ENCODE measurements at regions not wholly inside any gene's neighbourhood (a gene's known extent, or its start where the extent isn't known, plus 50 kb on each side); places are given as distances from the start of the nearest gene placed in this dataset.

- no peak for TF ChIP-seq ZFX (IDR thresholded peaks at IDR 0.05; ENCODE audit: borderline replicate concordance)
- no peak for TF ChIP-seq CTCF (IDR thresholded peaks at IDR 0.05)
- no peak overlapping the region for H3K27ac ChIP-seq
Measured at GRCh38 chr9:22535780-22536179, 89.2 kb downstream of the DMRTA1 start.

- TF ChIP-seq ZFX (IDR thresholded peaks at IDR 0.05; ENCODE audit: borderline replicate concordance) (no peak), CTCF (IDR thresholded peaks at IDR 0.05) (no peak)
- H3K27ac ChIP-seq, result no peak overlapping the region
Measured at GRCh38 chr9:22537721-22538120, 91.1 kb downstream of the DMRTA1 start.

- H3K27ac ChIP-seq, result no peak overlapping the region
- TF ChIP-seq CTCF (IDR thresholded peaks at IDR 0.05) (no peak), ZFX (IDR thresholded peaks at IDR 0.05; ENCODE audit: borderline replicate concordance) (no peak)
Measured at GRCh38 chr9:22548625-22549024, 102.0 kb downstream of the DMRTA1 start.

GRCh38 chr9:22574740-22575139, 128.1 kb downstream of the DMRTA1 start:
- TF ChIP-seq ZFX (IDR thresholded peaks at IDR 0.05; ENCODE audit: borderline replicate concordance), result no peak
- TF ChIP-seq CTCF (IDR thresholded peaks at IDR 0.05), result no peak
- no peak overlapping the region for H3K27ac ChIP-seq

- no peak overlapping the region for H3K27ac ChIP-seq
- TF ChIP-seq CTCF (IDR thresholded peaks at IDR 0.05) (no peak), ZFX (IDR thresholded peaks at IDR 0.05; ENCODE audit: borderline replicate concordance) (no peak)
Measured at GRCh38 chr9:22580788-22581187, 134.2 kb downstream of the DMRTA1 start.

GRCh38 chr9:22582221-22582620, 135.6 kb downstream of the DMRTA1 start:
- TF ChIP-seq ZFX (IDR thresholded peaks at IDR 0.05; ENCODE audit: borderline replicate concordance) (no peak), CTCF (IDR thresholded peaks at IDR 0.05) (no peak)
- no peak overlapping the region for H3K27ac ChIP-seq

GRCh38 chr9:22588918-22589317, 142.3 kb downstream of the DMRTA1 start:
- TF ChIP-seq CTCF (IDR thresholded peaks at IDR 0.05) (no peak), ZFX (IDR thresholded peaks at IDR 0.05; ENCODE audit: borderline replicate concordance) (no peak)

More at GRCh38 chr9:22588918-22589317, 142.3 kb downstream of the DMRTA1 start:
- H3K27ac ChIP-seq, result no peak overlapping the region
